Large intestine (tissue), 3 donors: ENCODE measurements at regions not wholly inside any gene's neighbourhood (a gene's known extent, or its start where the extent isn't known, plus 50 kb on each side); places are given as distances from the start of the nearest gene placed in this dataset.

ENCODE experiments used
- DNase-seq, 2 donors: peaks; one replicate each; pipeline versions ENCODE4 v3.0.0 to v3.0.0-alpha.2; 2013
- H3K27ac ChIP-seq: one replicate; pipeline ENCODE4 v1.5.1; 2013; ENCODE audit warnings: low read length
- H3K27me3 ChIP-seq: 2 replicates; pipeline ENCODE4 v1.6.1; 2013; ENCODE audit warnings: low read length; ENCODE audit not compliant: control insufficient read depth, insufficient read depth
- H3K36me3 ChIP-seq: 2 replicates; pipeline ENCODE4 v1.6.1; 2013; ENCODE audit warnings: low read length; ENCODE audit not compliant: control insufficient read depth, insufficient read depth
- H3K4me1 ChIP-seq: one replicate; pipeline ENCODE4 v1.6.1; 2013; ENCODE audit warnings: low read length; ENCODE audit not compliant: control insufficient read depth, insufficient read depth
- H3K4me3 ChIP-seq: one replicate; pipeline ENCODE4 v1.5.1; 2013; ENCODE audit warnings: low read length
- H3K9me3 ChIP-seq: one replicate; pipeline ENCODE4 v1.6.1; 2013; ENCODE audit warnings: mild to moderate bottlenecking, low read depth, low read length, moderate library complexity; ENCODE audit not compliant: control insufficient read depth
- WGBS: methylation state at CpG from one replicate; pipeline ENCODE4 v1.1.5; 2013; ENCODE audit warnings: low lambda C conversion rate; ENCODE audit not compliant: insufficient coverage; 5-methylcytosine and 5-hydroxymethylcytosine counted together

DNA sequence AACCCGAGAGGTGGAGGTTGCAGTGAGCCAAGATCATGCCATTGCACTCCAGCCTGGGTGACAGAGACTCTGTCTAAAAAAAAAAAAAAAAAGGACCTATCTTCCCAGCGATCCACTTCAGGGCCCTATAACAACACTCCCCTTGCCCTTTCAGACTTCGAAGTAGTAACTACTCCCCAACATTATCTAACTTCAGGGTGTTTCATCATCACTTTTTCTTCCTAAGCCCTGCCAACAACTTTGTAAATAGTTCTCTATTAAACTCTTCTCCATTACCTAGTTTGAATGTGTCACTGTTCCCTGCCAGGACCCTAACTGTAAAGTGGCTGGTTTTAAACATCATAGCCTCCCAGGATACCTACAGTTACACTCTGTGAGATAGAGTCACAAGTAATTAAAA lies 220.8 kb downstream of the BTG1 start:
- Histone ChIP-seq H3K27me3 (no peaks in the 10 kb centered on the region), H3K4me3 (no peak overlapping the region), H3K27ac (no peak overlapping the region), H3K9me3 (peaks cover 6% of the 10 kb centered on the region), H3K36me3 (no peaks in the 10 kb centered on the region), H3K4me1 (no peaks in the 10 kb centered on the region)
- peak in 1 of 2 donors; percentile 44 for DNase-seq
- no CpG with 5 or more reads among the region's 3 CpGs for WGBS

DNA sequence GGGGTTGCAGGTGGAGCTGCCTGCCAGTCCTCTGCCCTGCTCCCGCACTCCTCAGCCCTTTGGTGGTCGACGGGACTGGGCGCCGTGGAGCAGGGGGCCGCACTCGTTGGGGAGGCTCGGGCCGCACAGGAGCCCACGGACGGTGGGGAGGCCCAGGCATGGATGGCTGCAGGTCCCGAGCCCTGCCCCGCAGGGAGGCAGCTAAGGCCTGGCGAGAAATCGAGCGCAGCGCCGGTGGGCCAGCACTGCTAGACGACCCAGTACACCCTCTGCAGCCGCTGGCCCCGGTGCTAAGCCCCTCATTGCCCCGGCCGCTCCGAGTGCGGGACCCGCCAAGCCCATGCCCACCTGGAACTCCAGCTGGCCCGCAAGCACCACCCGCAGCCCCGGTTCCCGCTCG lies 221.8 kb downstream of the BTG1 start:
- no peaks in the 10 kb centered on the region for H3K4me1 ChIP-seq
- no peak overlapping the region for H3K27ac ChIP-seq
- no peaks in the 10 kb centered on the region for H3K27me3 ChIP-seq
- no peak overlapping the region for H3K4me3 ChIP-seq
- no peaks in the 10 kb centered on the region for H3K36me3 ChIP-seq
- no CpG with 5 or more reads among the region's 31 CpGs for WGBS
- no peak for DNase-seq
- H3K9me3 ChIP-seq = peaks cover 6% of the 10 kb centered on the region

DNA sequence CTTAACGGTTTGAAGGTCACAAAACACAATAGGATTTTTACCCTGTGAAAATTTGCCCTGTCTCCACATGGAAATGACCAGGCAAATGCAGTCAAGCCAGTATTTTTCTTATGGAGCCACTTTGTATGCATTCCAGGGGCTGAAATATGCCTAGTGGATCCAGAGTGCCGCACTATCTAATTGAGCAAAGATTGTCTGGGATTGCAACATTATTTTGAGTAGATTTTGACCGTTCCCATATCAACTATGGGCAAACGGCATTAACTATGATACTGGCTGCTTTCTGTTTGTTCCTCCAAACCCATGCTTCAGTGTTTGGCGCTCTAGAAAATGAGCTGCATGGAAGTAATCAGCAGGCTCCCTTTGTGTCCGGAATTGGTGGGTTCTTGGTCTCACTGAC lies 223.0 kb downstream of the BTG1 start:
- no peaks in the 10 kb centered on the region for H3K27me3 ChIP-seq
- no peaks in the 10 kb centered on the region for H3K36me3 ChIP-seq
- DNase-seq = no peak
- no peak overlapping the region for H3K27ac ChIP-seq
- no CpG with 5 or more reads among the region's 6 CpGs for WGBS
- H3K4me3 ChIP-seq = no peak overlapping the region
- no peaks in the 10 kb centered on the region for H3K4me1 ChIP-seq
- peaks cover 6% of the 10 kb centered on the region for H3K9me3 ChIP-seq

DNA sequence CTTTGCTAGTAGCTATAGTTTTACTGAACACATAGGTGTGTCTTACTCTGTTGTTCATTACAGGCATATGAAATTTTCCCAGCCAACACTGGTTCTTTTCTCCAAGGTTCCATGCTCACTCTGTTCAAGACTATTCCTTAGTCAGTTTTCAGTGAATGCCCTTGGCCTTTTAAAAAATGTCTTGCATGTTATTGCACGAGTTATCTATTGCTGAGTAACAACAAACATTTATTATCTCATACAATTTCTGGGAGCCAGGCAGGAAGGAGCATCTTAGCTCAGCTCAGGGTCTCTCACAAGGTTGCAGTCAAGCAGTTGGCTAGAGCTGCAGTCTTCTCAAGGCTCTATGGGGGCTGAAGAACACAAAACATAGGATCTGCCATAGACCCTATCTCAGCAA lies 223.5 kb downstream of the BTG1 start:
- Histone ChIP-seq H3K27ac (no peak overlapping the region), H3K36me3 (no peaks in the 10 kb centered on the region), H3K27me3 (no peaks in the 10 kb centered on the region), H3K4me1 (no peaks in the 10 kb centered on the region), H3K4me3 (no peak overlapping the region), H3K9me3 (peaks cover 6% of the 10 kb centered on the region)
- DNase-seq = no peak
- WGBS = no CpG with 5 or more reads among the region's 1 CpG

DNA sequence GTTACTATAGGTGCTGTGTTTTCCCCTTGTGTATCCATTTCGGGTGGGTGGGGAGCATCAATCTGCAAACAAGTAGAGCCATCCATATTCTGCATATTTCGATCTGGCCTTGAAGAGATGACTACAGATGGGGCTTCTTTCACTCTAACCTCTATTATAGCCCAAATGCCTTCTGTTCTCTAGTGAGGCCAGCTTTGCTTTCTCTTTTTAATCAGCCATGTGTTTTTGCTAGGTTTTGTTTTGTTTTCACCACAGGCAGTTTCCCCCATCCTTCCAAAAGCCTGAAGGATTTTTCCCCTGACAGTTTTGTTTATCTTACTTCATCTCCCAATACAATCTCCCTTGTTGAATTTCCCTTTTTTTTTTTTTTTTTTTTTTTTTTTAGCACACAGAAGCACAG lies 224.1 kb downstream of the BTG1 start:
- peaks cover 6% of the 10 kb centered on the region for H3K9me3 ChIP-seq
- WGBS = no CpG with 5 or more reads among the region's 2 CpGs
- H3K4me3 ChIP-seq = no peak overlapping the region
- no peak overlapping the region for H3K27ac ChIP-seq
- H3K36me3 ChIP-seq = no peaks in the 10 kb centered on the region
- DNase-seq = no peak
- no peaks in the 10 kb centered on the region for H3K4me1 ChIP-seq
- H3K27me3 ChIP-seq = no peaks in the 10 kb centered on the region

DNA sequence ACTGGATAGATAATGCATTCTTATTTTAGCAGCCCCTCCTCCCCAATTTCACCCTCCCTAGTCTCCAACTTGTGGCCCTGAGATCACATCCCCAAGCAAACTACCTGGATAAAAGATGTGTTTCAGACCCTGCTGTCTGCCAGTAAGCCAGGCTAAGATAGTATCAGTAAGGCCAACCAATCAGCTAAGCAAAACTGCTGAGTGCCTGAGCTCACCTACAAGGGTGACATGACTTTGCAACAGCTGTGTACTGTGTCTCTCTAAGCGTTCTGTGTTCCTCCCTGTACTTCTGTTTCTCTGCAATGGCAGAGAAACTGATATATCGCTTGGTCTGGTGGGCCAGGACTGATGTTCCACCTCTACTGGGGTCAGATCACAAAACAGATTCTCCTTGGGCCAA lies 224.9 kb downstream of the BTG1 start:
- no peak overlapping the region for H3K27ac ChIP-seq
- no peaks in the 10 kb centered on the region for H3K27me3 ChIP-seq
- H3K36me3 ChIP-seq = no peaks in the 10 kb centered on the region
- no peak for DNase-seq
- WGBS = no CpG with 5 or more reads among the region's 2 CpGs
- peaks cover 6% of the 10 kb centered on the region for H3K9me3 ChIP-seq
- no peaks in the 10 kb centered on the region for H3K4me1 ChIP-seq
- no peak overlapping the region for H3K4me3 ChIP-seq

DNA sequence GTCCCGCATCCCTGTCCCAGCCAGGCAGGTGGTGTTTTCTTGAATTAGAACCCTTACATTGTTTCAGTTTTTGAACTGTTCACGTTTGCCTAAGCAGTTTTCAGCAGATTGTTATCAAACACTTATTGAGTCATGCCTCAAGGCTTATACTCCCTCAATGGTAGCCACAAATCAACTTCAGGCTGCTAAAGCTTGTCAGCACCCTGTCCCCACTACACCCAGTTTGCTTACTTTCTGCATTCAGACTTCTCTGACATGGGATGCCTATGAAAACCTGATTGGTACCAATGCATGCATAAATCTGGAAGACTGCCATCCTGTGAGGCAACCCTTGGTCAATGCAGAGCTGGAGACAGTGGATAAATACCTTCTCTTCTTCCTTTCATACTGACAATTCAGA lies 225.4 kb downstream of the BTG1 start:
- no peaks in the 10 kb centered on the region for H3K27me3 ChIP-seq
- WGBS = 57% methylated on average over 1 of the region's 2 CpGs
- H3K9me3 ChIP-seq = peaks cover 6% of the 10 kb centered on the region
- H3K4me1 ChIP-seq = no peaks in the 10 kb centered on the region
- H3K27ac ChIP-seq = no peak overlapping the region
- no peak overlapping the region for H3K4me3 ChIP-seq
- H3K36me3 ChIP-seq = no peaks in the 10 kb centered on the region
- no peak for DNase-seq

DNA sequence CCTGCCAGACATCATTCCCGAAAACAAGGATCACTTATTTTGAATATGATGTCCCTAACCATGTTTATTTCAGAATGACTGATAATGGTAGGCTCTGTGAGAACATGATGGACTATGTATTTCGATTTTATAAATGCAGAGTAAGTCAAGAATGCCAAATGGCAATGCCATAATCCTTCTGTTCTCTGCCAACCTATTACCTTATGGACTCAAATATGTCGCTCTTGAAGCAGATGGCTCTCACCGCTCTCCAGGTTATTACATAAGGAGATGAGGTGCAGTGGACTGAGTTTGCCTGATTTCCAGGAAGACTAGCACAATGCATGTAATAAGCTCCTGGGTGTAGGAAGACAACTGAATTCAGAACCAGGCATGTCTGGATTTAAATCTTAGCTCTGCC lies 227.2 kb downstream of the BTG1 start:
- Histone ChIP-seq H3K36me3 (no peaks in the 10 kb centered on the region), H3K4me1 (no peaks in the 10 kb centered on the region), H3K27ac (no peak overlapping the region), H3K27me3 (no peaks in the 10 kb centered on the region), H3K9me3 (no peaks in the 10 kb centered on the region), H3K4me3 (no peak overlapping the region)
- 80% methylated on average over 2 of the region's 4 CpGs for WGBS
- no peak for DNase-seq

DNA sequence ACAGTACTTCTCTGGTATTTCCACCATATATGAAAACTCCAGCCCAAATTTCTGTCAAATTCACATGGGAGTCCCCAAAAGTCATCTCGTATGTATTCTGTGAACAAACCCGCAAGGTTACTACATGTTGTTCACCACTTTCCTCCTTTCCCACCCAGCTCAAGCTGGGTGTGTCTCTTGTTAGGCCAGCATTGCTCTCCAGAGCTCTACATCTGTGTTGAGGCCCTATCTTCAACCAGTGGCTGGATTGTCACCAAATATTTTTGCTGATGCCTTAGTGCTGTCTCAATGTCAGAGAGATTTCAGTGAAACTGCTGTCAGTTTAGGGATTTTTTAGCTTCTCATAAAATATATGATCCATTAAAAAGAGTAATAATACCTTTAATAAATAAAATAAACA lies 230.9 kb downstream of the BTG1 start:
- Histone ChIP-seq H3K9me3 (no peaks in the 10 kb centered on the region), H3K27ac (no peak overlapping the region), H3K36me3 (no peaks in the 10 kb centered on the region), H3K4me1 (no peaks in the 10 kb centered on the region), H3K4me3 (no peak overlapping the region), H3K27me3 (no peaks in the 10 kb centered on the region)
- DNase-seq = no peak
- no CpG with 5 or more reads among the region's 2 CpGs for WGBS

DNA sequence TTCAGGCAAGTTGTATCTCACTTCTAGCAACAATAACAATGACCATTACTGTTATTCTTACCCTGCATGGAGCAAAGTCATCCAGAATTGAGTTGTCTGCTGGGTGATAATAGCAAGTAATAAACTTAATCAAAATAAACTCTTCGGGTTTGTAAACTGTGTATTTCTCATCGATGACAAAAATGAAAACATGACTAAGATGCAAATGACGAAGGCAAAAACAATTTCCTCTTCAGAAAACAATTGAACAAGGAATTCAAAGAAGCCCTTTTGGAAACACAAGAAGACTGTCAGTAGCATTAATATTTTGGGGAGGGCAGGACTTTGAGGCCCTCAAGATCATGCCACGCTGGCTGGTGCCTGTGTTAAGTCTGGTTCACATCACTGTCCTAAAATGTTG lies 232.0 kb downstream of the BTG1 start:
- Histone ChIP-seq H3K27ac (no peak overlapping the region), H3K4me3 (no peak overlapping the region), H3K9me3 (no peaks in the 10 kb centered on the region), H3K36me3 (no peaks in the 10 kb centered on the region), H3K27me3 (no peaks in the 10 kb centered on the region), H3K4me1 (no peaks in the 10 kb centered on the region)
- WGBS = 100% methylated on average over 3 of the region's 4 CpGs
- no peak for DNase-seq

DNA sequence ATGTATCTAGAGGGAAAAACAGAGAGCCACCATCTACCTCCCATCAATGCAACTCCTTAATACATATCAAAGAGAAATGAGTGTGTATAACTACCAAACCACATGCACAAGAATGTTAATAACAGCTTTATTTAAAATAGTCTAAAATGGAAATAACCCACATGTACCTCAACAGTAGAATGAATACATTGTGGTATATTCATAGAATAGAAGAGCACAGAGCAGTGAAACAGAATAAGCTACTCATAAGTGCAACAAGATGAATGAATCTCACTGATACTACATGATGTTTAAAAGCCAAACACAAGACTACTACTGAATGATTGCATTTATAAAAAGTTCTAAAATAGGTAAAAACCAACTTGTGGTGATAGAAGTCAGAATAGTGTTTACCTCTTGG lies 232.5 kb downstream of the BTG1 start:
- H3K9me3 ChIP-seq = no peaks in the 10 kb centered on the region
- H3K4me3 ChIP-seq = no peak overlapping the region
- H3K27me3 ChIP-seq = no peaks in the 10 kb centered on the region
- no peak for DNase-seq
- no peaks in the 10 kb centered on the region for H3K4me1 ChIP-seq
- H3K27ac ChIP-seq = no peak overlapping the region
- H3K36me3 ChIP-seq = no peaks in the 10 kb centered on the region
